Karpas-422 (cell line): ENCODE measurements at regions not wholly inside any gene's neighbourhood (a gene's known extent, or its start where the extent isn't known, plus 50 kb on each side); places are given as distances from the start of the nearest gene placed in this dataset.

ENCODE experiments used
- DNase-seq: peaks from one replicate; pipeline ENCODE4 v3.0.0-alpha.2; 2015
- H2AFZ ChIP-seq: fragments of 200-600 bp; sonication (generic); 2 replicates; pipeline ENCODE4 v1.6.1; 2014; ENCODE audit warnings: antibody characterized with exemption, low read length, mixed read lengths
- H3K27ac ChIP-seq: fragments of 200-600 bp; sonication (generic); 2 replicates; pipeline ENCODE4 v1.5.1; 2014; ENCODE audit warnings: mild to moderate bottlenecking, low read length, moderate library complexity
- H3K27me3 ChIP-seq: fragments of 200-600 bp; sonication (generic); 2 replicates; pipeline ENCODE4 v1.6.1; 2014; ENCODE audit warnings: low read length, mixed read lengths
- H3K36me3 ChIP-seq: fragments of 200-600 bp; sonication (generic); 2 replicates; pipeline ENCODE4 v1.6.1; 2014; ENCODE audit warnings: low read length, mixed read lengths; ENCODE audit not compliant: insufficient read depth
- H3K4me1 ChIP-seq: fragments of 200-600 bp; sonication (generic); 2 replicates; pipeline ENCODE4 v1.6.1; 2014; ENCODE audit warnings: mild to moderate bottlenecking, low read length, mixed read lengths
- H3K4me2 ChIP-seq: fragments of 200-600 bp; sonication (generic); 2 replicates; pipeline ENCODE4 v1.6.1; 2014; ENCODE audit warnings: low read length, low read depth, mild to moderate bottlenecking; ENCODE audit not compliant: poor library complexity, severe bottlenecking
- H3K4me3 ChIP-seq: fragments of 200-600 bp; sonication (generic); 2 replicates; pipeline ENCODE4 v1.5.1; 2014; ENCODE audit warnings: mild to moderate bottlenecking, antibody characterized with exemption, low read length, mixed read lengths
- H3K79me2 ChIP-seq: fragments of 200-600 bp; sonication (generic); 2 replicates; pipeline ENCODE4 v1.6.1; 2014; ENCODE audit warnings: mild to moderate bottlenecking, low read length, mixed read lengths
- H3K9ac ChIP-seq: fragments of 200-600 bp; sonication (generic); 2 replicates; pipeline ENCODE4 v1.6.0; 2014; ENCODE audit warnings: low read length
- H3K9me2 ChIP-seq: fragments of 200-600 bp; sonication (generic), shearing (Covaris generic); replicated peaks from 2 replicates; pipeline ENCODE4 v1.6.0; 2014; ENCODE audit warnings: mild to moderate bottlenecking, low read length, moderate library complexity; ENCODE audit not compliant: insufficient read depth
- H3K9me3 ChIP-seq: fragments of 300-700, 200-600 bp; sonication (generic); 2 replicates; pipeline ENCODE4 v1.6.1; 2014; ENCODE audit warnings: low read length, mixed read lengths
- H4K20me1 ChIP-seq: fragments of 200-600 bp; sonication (generic); 2 replicates; pipeline ENCODE4 v1.6.1; 2014; ENCODE audit warnings: mild to moderate bottlenecking, antibody characterized with exemption, low read length, low read depth; ENCODE audit not compliant: insufficient read depth

GRCh38 chr2:65957886-65958285 is 477.0 kb upstream of the MEIS1 start:
- no peak overlapping the region for H2AFZ ChIP-seq
- H3K9me2 ChIP-seq: no peaks in the 10 kb centered on the region
- no peak overlapping the region for H3K4me2 ChIP-seq
- no peaks in the 10 kb centered on the region for H4K20me1 ChIP-seq
- H3K9ac ChIP-seq: no peak overlapping the region
- DNase-seq: no peak
- no peak overlapping the region for H3K27ac ChIP-seq
- no peaks in the 10 kb centered on the region for H3K9me3 ChIP-seq
- 0 out of 2 replicates have a peak, but pooled peaks cover 2% of the 10 kb centered on the region for H3K27me3 ChIP-seq
- H3K4me1 ChIP-seq: no peaks in the 10 kb centered on the region
- H3K4me3 ChIP-seq: no peak overlapping the region
- H3K36me3 ChIP-seq: no peaks in the 10 kb centered on the region
- H3K79me2 ChIP-seq: no peaks in the 10 kb centered on the region

- H2AFZ ChIP-seq: no peak overlapping the region
- DNase-seq: no peak
- H3K4me3 ChIP-seq: no peak overlapping the region
- 0 out of 2 replicates have a peak, but pooled peaks cover 2% of the 10 kb centered on the region for H3K27me3 ChIP-seq
- H3K79me2 ChIP-seq: no peaks in the 10 kb centered on the region
- no peaks in the 10 kb centered on the region for H3K9me3 ChIP-seq
- H3K27ac ChIP-seq: no peak overlapping the region
- no peak overlapping the region for H3K4me2 ChIP-seq
- no peaks in the 10 kb centered on the region for H3K9me2 ChIP-seq
- no peaks in the 10 kb centered on the region for H3K36me3 ChIP-seq
- no peaks in the 10 kb centered on the region for H4K20me1 ChIP-seq
- no peaks in the 10 kb centered on the region for H3K4me1 ChIP-seq
- H3K9ac ChIP-seq: no peak overlapping the region
Measured at GRCh38 chr2:65957454-65957853, 477.5 kb upstream of the MEIS1 start.

GRCh38 chr2:65955259-65955658 is 479.7 kb upstream of the MEIS1 start:
- H3K4me3 ChIP-seq: no peak overlapping the region
- DNase-seq: no peak
- no peak overlapping the region for H2AFZ ChIP-seq
- no peak overlapping the region for H3K4me2 ChIP-seq
- no peaks in the 10 kb centered on the region for H3K4me1 ChIP-seq
- no peak overlapping the region for H3K27ac ChIP-seq
- no peaks in the 10 kb centered on the region for H3K36me3 ChIP-seq
- H3K9me2 ChIP-seq: no peaks in the 10 kb centered on the region
- no peaks in the 10 kb centered on the region for H3K9me3 ChIP-seq
- H4K20me1 ChIP-seq: no peaks in the 10 kb centered on the region
- 0 out of 2 replicates have a peak, but pooled peaks cover 2% of the 10 kb centered on the region for H3K27me3 ChIP-seq
- H3K79me2 ChIP-seq: no peaks in the 10 kb centered on the region
- H3K9ac ChIP-seq: no peak overlapping the region

GRCh38 chr2:65952966-65953761 is 481.8 kb upstream of the MEIS1 start:
- H2AFZ ChIP-seq: no peak overlapping the region
- H3K79me2 ChIP-seq: no peaks in the 10 kb centered on the region
- no peaks in the 10 kb centered on the region for H3K4me1 ChIP-seq
- H3K9me3 ChIP-seq: no peaks in the 10 kb centered on the region
- no peak overlapping the region for H3K9ac ChIP-seq
- H3K4me3 ChIP-seq: no peak overlapping the region
- H3K27me3 ChIP-seq: 0 out of 2 replicates have a peak, but pooled peaks cover 2% of the 10 kb centered on the region
- no peak for DNase-seq
- no peak overlapping the region for H3K27ac ChIP-seq
- H4K20me1 ChIP-seq: no peaks in the 10 kb centered on the region
- no peaks in the 10 kb centered on the region for H3K9me2 ChIP-seq
- H3K4me2 ChIP-seq: no peak overlapping the region
- no peaks in the 10 kb centered on the region for H3K36me3 ChIP-seq

GRCh38 chr2:65944213-65944612 is 490.7 kb upstream of the MEIS1 start:
- DNase-seq: no peak
- Histone ChIP-seq H3K79me2 (no peaks in the 10 kb centered on the region), H3K9ac (no peak overlapping the region), H3K4me3 (no peak overlapping the region), H3K36me3 (no peaks in the 10 kb centered on the region), H3K4me2 (no peak overlapping the region), H3K9me3 (no peaks in the 10 kb centered on the region), H3K27me3 (no peaks in the 10 kb centered on the region), H4K20me1 (no peaks in the 10 kb centered on the region), H3K9me2 (no peaks in the 10 kb centered on the region), H3K4me1 (no peaks in the 10 kb centered on the region), H3K27ac (no peak overlapping the region), H2AFZ (no peak overlapping the region)

- no peaks in the 10 kb centered on the region for H3K9me3 ChIP-seq
- H4K20me1 ChIP-seq: no peaks in the 10 kb centered on the region
- H3K4me3 ChIP-seq: no peak overlapping the region
- no peaks in the 10 kb centered on the region for H3K36me3 ChIP-seq
- no peaks in the 10 kb centered on the region for H3K27me3 ChIP-seq
- H3K9ac ChIP-seq: no peak overlapping the region
- no peaks in the 10 kb centered on the region for H3K9me2 ChIP-seq
- no peak overlapping the region for H3K4me2 ChIP-seq
- no peak for DNase-seq
- no peaks in the 10 kb centered on the region for H3K79me2 ChIP-seq
- no peak overlapping the region for H3K27ac ChIP-seq
- H3K4me1 ChIP-seq: no peaks in the 10 kb centered on the region
- H2AFZ ChIP-seq: no peak overlapping the region
Measured at GRCh38 chr2:65943099-65943786, 491.7 kb upstream of the MEIS1 start.

- no peaks in the 10 kb centered on the region for H3K27me3 ChIP-seq
- DNase-seq: no peak
- no peak overlapping the region for H3K27ac ChIP-seq
- no peaks in the 10 kb centered on the region for H3K9me2 ChIP-seq
- H3K79me2 ChIP-seq: no peaks in the 10 kb centered on the region
- no peak overlapping the region for H3K9ac ChIP-seq
- no peak overlapping the region for H2AFZ ChIP-seq
- H4K20me1 ChIP-seq: no peaks in the 10 kb centered on the region
- no peaks in the 10 kb centered on the region for H3K36me3 ChIP-seq
- H3K4me1 ChIP-seq: no peaks in the 10 kb centered on the region
- H3K9me3 ChIP-seq: no peaks in the 10 kb centered on the region
- no peak overlapping the region for H3K4me2 ChIP-seq
- H3K4me3 ChIP-seq: no peak overlapping the region
Measured at GRCh38 chr2:65940856-65941255, 494.1 kb upstream of the MEIS1 start.

GRCh38 chr2:65939687-65940086 is 495.2 kb upstream of the MEIS1 start:
- no peaks in the 10 kb centered on the region for H3K79me2 ChIP-seq
- H3K9ac ChIP-seq: no peak overlapping the region
- no peak overlapping the region for H3K27ac ChIP-seq
- H3K4me3 ChIP-seq: no peak overlapping the region
- H3K27me3 ChIP-seq: no peaks in the 10 kb centered on the region
- H4K20me1 ChIP-seq: no peaks in the 10 kb centered on the region
- no peak overlapping the region for H3K4me2 ChIP-seq
- H3K36me3 ChIP-seq: no peaks in the 10 kb centered on the region
- DNase-seq: no peak
- no peaks in the 10 kb centered on the region for H3K9me3 ChIP-seq
- H2AFZ ChIP-seq: no peak overlapping the region
- no peaks in the 10 kb centered on the region for H3K4me1 ChIP-seq
- H3K9me2 ChIP-seq: no peaks in the 10 kb centered on the region
